Body of pancreas (tissue), 4 donors: ENCODE measurements at regions not wholly inside any gene's neighbourhood (a gene's known extent, or its start where the extent isn't known, plus 50 kb on each side); places are given as distances from the start of the nearest gene placed in this dataset.

Experiments
- CTCF ChIP-seq, 7 experiments: fragments of 450-650 bp in 4 of 7; fragments of 200-600 bp in 3 of 7; sonication (generic) in 3 of 7; IDR thresholded peaks; one replicate each; pipeline ENCODE4 v1.5.1; 2016 to 2019; ENCODE audit warnings: antibody characterized with exemption in 7 of 7
- POLR2A ChIP-seq, 3 donors: fragments of 450-650 bp; IDR thresholded peaks; one replicate each; pipeline ENCODE4 v1.6.1; 2016; ENCODE audit warnings: antibody characterized with exemption in 3 of 3, mild to moderate bottlenecking in 2 of 3

GRCh38 chr11:31996159-31996881 lies 94.6 kb upstream of the RCN1 start:
- TF ChIP-seq CTCF (IDR thresholded peaks at IDR 0.05) (no peak), POLR2A (IDR thresholded peaks at IDR 0.05) (no peak)
